HG03520 (cell line): ENCODE measurements at regions not wholly inside any gene's neighbourhood (a gene's known extent, or its start where the extent isn't known, plus 50 kb on each side); places are given as distances from the start of the nearest gene placed in this dataset.

Experiments used
- ATAC-seq: cut with Tn5 transposase; IDR thresholded peaks from one replicate; pipeline ENCODE4 v1.9.1; 2021; ENCODE audit warnings: mild to moderate bottlenecking, moderate library complexity; ENCODE audit not compliant: unreplicated experiment

DNA sequence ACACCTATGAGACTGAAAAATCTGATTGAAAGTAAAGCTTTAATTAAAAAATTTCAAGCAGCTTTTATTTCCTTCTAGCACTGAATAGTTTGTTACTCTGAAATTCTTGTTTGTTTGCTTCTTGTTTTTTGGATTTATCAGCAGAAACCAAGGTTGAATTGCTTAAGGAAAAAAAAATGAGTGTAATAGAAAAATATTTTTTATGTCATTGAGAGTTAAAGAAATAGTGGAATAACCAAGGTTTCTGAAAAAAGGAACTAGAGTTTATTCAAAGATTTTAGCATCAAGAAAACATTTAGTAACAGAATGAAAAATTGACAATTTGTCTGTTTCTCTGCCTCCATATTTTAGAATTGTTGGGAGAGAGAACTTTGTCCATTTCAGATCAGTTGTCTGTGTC is 1852.2 kb downstream of the PCDH7 start:
- ATAC-seq: no peak

DNA sequence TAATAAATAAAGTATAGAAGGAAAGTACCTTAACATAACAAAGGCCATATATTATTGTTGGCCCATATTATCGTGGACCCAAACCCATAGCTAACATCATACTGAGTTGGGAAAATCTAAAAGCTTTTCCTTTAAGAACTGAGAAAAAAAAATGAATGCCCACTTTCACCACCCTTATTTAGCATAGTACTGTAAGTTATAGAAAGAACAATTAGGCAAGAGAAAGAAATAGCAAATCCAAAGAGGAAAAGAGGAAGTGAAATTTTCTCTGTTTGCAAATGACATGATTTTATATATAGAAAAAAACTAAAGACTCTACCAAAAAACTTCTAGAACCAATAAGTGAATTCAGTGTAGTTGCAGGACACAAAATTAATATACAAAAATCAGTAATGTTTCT is 1854.6 kb downstream of the PCDH7 start:
- no peak for ATAC-seq

DNA sequence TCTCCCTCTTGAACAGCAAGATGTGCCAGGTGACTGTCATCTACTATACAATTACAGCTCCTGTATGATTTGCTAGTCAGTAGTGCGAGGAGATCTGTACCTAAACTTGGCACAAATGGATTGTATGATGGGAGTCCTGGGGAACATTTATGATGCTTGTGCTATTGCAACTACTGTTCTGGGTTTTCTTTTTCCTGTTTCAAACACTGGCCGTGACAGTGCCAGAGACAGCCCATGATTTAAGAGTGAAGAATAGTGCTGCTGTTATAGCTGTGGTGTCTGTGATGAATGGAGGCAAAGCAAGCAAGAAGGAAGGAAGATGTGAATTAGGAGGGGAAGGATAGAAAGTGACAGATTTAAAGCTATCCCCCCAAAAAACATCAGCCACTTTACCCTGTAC is 1868.9 kb downstream of the PCDH7 start:
- ATAC-seq: no peak

DNA sequence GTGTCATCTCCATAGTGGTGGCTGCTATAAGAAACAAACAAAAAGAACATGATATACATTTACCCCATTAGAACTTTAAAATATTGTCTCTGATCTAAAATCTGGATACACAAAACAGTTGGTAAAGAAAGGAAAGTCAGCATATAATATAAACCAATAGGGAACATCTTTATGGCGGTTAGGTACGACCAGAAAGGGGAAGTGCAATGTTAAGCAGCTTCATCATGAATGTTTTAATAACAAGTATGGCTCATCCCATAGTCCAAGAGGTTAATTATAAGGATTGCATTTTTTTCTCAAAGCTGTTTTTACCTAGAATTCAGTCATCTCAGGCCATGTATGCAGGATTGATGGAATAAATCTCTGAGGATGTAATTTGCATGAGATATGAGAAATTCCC is 1869.7 kb downstream of the PCDH7 start:
- ATAC-seq: no peak

DNA sequence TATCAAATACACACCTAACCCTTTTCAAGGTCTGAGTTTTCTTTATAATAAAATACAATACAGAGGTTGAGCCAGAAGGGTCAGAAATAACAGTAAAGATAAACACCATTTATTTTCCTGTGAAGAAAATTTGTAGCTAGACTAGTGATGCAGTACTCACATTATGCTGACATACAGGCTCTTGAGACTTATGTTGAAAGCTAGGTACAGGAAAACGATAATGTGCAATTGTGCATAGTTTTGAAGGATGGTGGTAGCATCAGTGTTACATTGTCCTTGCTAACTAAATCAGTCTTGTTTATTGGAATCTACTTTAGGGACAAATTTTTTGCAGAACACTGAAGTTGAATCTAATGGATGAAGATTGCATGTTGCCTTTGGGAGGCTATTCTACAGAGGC is 1877.2 kb downstream of the PCDH7 start:
- no peak for ATAC-seq

DNA sequence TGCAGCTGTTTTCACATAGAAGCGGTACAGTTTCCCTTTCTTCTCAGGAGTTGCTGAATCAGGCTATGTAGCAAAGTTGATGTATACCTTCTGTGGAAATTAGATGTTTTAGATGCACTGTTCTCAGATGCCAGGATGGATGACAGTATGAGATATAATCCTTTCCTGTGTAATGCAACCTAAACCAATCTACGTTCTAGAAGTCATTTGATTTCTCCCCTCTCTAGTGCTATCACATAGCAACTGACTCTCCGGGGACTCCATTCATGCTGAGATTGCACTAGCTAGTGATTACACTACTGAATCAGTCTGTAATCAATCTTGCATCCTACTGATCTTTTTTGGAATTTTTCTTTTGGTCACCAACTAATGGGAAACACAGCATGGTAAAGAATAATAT is 1881.7 kb downstream of the PCDH7 start:
- no peak for ATAC-seq

DNA sequence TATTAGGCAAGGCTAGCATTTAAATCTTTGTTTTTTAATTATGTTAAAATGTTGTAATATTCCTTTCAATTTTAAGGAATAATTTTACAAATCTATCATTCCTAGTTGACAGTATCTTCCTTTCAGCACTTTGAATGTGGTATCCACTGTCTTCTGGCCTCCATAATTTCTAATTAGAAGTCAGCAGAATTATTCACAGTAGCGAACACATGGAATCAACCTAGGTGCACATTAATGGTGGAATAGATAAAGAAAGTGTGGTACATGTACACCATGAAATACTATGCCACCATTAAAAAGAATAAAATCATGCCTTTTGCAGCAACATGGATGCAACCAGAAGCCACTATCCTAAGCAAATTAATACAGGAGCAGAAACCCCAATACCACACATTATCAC is 1887.8 kb downstream of the PCDH7 start:
- no peak for ATAC-seq

DNA sequence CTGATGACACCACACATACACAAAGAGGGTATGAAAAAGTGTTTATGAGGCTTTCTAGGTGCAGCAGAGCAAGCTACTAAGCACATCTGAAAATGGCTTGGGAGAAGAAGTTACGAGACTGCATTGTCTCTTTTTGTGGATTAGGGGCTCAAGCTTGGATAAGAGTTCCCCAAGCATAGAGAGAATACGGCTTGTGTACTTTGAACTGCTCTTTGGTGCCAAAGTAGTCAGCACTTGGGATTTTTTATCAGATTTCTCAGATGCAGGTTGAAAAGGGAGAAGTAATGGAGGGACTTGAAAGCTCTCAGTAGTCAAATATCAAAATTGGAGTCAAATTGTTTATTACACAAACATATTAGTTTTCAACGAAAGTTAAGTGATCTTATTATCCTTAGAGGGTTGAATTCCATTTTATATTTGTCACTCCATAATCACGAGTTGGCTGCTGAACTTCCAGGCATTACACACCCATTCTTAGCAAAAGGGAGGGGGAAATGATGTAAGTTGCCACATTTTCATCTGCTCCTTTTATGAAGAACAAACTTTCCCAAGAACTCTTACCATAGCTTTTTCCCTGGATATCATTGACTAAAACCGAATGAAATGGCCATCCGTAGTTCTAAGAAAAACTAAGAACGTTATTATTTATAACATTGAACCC is 1904.9 kb downstream of the PCDH7 start:
- ATAC-seq: no peak

DNA sequence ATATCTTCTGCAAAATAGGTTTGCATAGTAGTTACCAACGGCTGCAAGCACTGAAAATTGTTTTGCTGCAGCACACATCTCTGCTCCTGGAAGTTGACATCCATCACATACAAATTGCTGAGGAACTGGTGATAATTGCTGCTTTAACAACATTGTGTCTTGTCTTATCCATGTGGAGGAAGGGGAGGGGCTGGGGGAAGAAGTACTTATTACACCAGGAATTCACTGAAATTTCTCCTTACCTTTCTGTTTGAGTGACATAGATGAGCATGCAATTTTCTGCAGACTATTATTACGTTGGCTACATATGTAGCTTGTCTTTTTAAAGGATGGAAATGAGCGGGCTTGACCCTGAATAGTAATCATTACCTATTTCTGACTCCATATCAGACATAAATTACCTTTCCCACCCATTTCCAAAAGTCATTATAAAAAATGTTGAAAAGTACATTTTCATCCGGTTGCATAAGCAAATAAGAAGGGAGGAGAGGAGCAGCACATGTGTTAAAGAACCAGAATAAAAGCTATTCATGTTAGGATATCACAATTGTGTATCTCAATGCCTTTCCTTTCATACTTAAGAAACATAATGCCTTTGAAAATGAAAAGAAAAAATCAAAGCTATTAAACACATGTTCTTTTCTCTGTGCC is 1905.6 kb downstream of the PCDH7 start:
- no peak for ATAC-seq

DNA sequence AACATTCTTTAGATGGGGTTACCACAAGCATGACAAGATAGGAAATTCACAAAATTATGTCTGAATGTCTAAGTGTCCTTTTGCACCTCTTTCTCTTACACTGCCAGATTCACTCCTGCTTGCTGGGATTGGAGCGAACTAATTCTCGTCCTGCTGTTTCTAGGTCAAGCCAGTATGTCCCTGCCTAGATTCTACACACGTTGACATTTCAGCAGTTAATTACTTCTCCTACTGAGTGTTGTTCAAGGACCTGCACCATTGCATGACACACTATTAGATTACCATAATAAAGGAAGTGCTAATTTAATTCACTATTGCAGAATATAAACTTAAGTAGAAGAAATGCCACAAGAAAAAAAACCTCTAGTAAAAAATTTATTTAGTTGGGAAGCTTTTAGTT is 1911.7 kb downstream of the PCDH7 start:
- ATAC-seq: no peak

DNA sequence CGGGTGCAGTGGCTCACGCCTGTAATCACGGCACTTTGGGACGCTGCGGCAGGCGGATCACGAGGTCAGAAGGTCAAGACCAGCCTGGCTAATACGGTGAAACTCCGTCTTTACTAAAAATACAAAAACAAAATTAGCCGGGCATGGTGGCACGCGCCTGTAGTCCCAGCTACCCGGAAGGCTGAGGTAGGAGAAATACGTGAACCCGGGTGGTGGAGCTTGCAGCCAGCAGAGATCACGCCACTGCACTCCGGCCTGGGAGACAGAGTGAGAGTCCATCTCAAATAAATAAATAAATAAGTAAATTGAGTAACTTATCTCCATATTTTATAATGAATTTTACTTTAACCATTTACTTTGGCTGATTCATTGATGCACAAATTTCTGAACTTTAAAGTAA is 1913.3 kb downstream of the PCDH7 start:
- ATAC-seq: no peak

DNA sequence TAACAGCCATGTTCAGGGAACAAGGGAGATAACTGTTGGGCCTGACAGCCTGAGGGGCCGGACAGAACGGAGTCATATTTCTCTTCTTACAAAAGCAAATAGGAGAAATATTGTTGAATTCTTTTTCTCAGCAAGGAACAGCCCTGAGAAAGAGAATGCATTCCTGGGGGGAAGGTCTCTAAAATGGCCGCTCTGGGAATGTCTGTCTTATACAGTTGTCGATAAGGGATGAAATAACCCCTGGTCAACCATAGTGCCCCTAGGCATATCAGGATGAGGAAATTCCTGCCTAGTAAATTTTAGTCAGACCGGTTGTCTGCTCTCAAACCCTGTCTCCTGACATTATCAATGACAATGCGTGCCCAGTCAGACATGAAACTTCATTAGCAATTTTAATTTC is 1925.5 kb downstream of the PCDH7 start:
- ATAC-seq: no peak

DNA sequence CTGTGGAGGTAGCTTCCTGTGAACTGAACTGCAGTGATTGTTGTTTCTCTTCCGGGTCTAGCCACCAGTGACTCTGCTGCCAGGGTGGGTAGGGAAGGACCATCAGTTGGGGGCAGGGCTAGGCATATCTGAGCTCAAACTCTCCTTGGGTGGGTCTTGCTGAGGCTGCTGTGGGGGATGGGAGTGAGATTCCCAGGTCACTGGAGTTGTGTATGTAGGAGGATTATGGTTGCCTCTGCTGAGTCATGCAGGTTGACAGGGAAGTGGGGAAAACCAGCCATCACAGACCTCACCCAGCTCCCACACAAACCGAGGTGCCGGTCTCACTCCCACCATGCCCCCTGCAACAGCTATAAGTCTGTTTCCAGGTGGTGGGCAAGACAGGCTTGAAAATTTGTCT is 1937.8 kb downstream of the PCDH7 start:
- ATAC-seq: no peak

DNA sequence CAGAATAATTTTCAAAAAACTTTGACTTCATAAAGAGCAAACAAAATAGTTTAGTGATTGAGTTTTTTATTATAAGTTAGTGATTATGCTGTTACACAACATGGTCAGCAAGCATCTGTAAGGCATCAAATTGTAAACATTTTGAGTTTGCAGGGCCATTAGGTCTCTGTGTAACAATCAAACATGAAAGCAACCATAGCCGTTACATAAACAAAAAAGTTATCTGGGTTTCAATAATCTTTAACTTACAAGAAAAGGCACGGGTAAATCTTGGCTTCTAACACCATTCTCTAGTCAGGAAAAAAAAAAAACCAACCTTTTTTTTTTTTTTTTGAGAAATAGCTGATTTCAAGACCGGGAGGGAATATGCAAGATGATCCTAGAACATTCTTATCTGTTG is 1941.1 kb downstream of the PCDH7 start:
- ATAC-seq: no peak

DNA sequence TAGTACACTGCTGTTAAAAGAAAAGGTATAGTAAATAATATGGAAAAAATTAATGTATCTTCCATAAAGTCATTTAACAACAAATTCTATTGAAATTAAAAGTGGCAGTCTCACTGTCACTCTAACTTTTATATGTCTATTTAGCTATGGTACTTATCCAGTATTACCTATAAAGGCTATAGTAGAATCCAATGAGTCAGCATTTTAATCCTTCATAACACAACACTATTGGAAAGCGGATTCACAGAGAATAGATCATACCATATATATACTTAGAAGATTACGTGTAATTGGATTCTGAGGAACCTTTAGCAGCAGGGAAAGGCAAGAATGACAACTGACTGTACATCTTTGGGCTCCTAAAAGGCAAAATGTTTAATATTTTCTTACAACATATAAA is 1942.6 kb downstream of the PCDH7 start:
- ATAC-seq: no peak

DNA sequence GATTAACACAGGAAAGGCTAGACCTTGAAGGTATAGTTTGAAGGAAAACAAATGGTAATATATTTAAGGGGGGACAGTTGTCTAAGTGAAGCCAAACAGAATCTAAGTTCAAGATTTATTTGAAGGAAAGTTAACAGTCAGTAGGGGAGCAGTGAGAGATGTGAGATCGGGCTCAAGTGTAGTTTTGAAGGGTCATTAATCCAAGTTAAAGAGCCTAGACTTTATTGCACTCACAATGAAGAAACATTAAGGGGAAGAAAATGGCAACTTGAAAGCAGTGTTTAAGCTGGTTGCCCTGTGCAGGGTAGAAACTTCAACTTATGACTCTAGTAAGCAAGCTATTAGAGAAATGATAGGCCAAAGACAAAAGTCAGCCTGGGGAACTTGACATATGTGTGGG is 1952.2 kb downstream of the PCDH7 start:
- no peak for ATAC-seq

DNA sequence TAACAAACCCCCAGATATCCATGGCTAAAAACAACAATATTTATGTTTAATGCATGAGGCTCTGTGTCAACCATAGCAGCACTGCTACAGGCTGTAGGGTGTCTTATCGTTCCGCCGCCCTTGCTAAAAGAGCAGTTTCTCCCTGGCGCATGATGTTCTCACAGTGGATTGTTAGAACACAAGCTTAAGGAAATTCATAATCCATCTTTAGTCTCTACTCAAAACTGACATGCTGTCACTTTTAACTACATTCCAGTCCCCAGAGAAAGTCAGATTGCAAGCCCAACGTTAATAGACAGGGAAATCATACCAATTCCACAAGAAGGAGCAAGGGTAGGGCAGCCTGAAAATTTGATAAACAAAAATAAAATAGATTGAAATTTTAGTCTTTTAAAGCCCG is 1960.8 kb downstream of the PCDH7 start:
- ATAC-seq: no peak

DNA sequence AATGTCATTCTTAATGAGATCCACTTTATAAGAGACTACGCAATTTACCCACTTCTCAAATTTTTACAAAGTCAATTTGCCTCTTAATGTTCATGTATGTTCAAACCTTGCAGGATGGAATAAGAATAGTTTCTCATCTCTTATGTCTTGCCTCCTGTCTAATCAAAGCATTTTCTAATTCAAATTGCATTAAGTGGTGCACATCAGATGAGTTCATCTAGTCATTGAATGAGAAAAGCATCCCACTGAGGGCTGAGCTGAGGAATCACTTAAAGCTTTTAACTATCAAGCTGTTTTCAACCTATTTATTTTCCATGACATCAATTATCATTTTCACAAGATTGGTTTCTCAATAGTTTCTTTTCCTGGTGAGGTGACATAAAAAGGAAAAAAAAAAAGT is 1964.0 kb downstream of the PCDH7 start:
- ATAC-seq: no peak

DNA sequence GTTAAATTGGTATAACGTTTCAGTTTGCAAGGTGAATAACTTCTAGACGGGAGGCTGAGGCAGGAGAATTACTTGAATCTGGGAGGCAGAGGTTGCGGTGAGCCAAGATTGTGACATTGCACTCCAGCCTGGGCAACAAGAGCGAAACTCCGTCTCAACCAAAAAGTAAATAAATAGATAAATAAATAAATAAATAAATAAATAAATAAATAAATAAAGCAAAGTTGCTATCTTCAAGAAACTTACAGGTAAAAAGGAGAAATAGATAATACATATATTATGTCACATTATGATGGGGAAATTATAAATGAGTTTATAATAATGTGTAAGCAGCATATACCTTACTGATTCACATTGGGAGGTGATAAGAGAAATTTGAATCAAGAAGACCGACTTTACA is 1966.0 kb downstream of the PCDH7 start:
- no peak for ATAC-seq

DNA sequence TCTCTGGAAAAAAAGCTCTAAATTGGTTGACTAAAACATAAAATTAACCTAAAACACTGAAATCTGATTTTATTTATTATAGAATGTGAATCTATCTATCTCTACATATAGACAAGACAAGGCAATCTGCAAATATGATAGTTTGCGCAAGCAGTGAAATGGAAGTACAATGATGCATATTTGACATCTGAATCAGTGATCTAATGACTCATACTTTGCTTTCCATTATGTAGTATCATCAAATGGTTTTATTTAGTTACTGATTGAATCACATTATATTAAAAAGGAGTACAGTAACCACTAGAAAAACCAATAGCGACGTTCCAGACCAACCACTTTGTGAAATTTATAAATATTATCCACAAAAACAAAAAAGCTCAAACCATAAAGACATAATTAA is 1969.3 kb downstream of the PCDH7 start:
- ATAC-seq: no peak

DNA sequence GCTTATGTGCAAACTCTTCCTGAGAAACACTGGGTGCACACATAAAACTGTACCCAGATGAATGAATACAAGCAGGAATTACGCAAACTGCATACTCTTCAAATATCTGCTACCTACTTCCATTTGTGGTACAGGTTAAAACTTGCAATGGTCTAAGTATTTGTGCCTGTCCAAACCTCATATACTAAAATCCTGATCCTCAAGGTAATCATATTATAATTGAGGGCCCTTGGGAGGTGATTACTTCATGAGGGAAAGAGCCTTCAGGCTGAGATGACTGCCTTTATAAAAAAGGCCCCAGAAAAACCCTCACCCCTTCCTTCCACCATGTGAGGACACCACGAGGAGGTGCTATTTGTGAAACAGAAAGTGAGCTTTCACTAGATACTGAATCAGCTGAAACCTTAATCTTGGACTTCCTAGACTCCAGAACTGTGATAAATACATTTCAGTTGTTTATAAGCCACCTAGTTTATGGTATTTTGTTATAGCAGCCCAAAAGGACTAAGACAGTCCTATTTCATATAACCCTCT is 1977.2 kb downstream of the PCDH7 start:
- no peak for ATAC-seq

DNA sequence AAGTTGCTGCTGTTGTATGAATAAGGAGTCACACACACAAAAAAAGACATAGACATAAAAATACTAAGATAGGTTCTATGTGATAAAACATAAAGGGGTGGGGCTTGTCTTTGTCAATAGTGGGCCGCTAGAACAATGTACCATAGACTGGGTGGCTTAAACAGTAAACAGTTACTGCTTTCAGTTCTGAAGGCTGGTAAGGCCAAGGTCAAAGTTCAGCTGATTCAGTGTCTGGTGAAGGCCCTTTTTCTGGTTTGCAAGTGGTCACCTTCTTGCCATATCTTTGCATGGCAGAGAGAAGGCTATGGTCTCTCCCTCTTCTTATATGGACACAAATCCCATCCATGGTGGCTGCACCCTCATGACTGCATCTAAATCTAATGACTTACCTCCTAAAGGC is 1980.7 kb downstream of the PCDH7 start:
- no peak for ATAC-seq

DNA sequence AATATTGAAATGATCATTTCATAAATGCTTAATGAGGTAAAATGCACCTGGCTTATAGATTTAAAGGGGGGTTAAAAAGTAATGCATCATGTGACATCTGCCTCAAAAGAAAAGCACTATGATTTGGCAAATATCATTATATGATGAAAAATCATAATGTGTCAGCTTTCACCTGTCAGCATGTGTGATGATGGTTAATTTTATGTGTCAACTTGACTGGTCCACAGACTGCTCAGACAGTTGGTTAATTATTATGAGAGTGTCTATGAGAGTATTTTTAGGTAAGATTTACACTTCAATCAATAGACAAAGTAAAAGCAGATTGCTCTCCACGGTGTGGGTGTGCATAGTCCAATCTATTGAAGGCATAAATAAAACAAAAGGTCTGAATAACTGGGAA is 1986.7 kb downstream of the PCDH7 start:
- ATAC-seq: no peak
